HL-60 (cell line): ENCODE measurements at regions not wholly inside any gene's neighbourhood (a gene's known extent, or its start where the extent isn't known, plus 50 kb on each side); places are given as distances from the start of the nearest gene placed in this dataset.

ENCODE experiments used
- DNase-seq, 2 experiments: peaks; one replicate each; pipeline ENCODE4 v3.0.0-alpha.2; 2010 to 2020; ENCODE audit warnings: low read depth in 1 of 2, low spot score in 1 of 2
- H3K27ac ChIP-seq: fragments of 250-450 bp; sonication (Bioruptor Pico); replicated peaks from 2 replicates; pipeline ENCODE4 v1.5.1; 2020; ENCODE audit warnings: mild to moderate bottlenecking, moderate library complexity
- H3K27me3 ChIP-seq: fragments of 250-450 bp; sonication (Bioruptor Pico); 2 replicates; pipeline ENCODE4 v1.5.1; 2021; ENCODE audit warnings: mild to moderate bottlenecking, moderate library complexity; ENCODE audit not compliant: insufficient read depth, poor library complexity, severe bottlenecking
- H3K4me3 ChIP-seq: replicated peaks from 2 replicates; pipeline ENCODE4 v1.5.1; 2011; ENCODE audit warnings: mild to moderate bottlenecking, control low read depth, low read length; ENCODE audit not compliant: insufficient read depth
- CTCF ChIP-seq: IDR thresholded peaks from one replicate; pipeline ENCODE4 v1.5.1; 2011; ENCODE audit warnings: low read length, control low read depth, inconsistent platforms; ENCODE audit not compliant: insufficient read depth
- GABPA ChIP-seq: IDR thresholded peaks from 2 replicates; pipeline ENCODE4 v1.6.1; 2012; ENCODE audit warnings: low read depth
- POLR2AphosphoS5 ChIP-seq: IDR thresholded peaks from 2 replicates; pipeline ENCODE4 v1.6.1; 2012; ENCODE audit warnings: low read depth
- REST ChIP-seq: IDR thresholded peaks from 2 replicates; pipeline ENCODE4 v1.6.1; 2012; ENCODE audit warnings: low read depth; ENCODE audit not compliant: insufficient replicate concordance
- SPI1 ChIP-seq: IDR thresholded peaks from 2 replicates; pipeline ENCODE4 v1.6.1; 2012; ENCODE audit warnings: low read depth, mild to moderate bottlenecking, borderline replicate concordance

GRCh38 chr20:59378396-59378795 is 78.0 kb downstream of the EDN3 start:
- no peak for DNase-seq
- no peak overlapping the region for H3K4me3 ChIP-seq
- H3K27me3 ChIP-seq, result no peaks in the 10 kb centered on the region
- H3K27ac ChIP-seq, result no peak overlapping the region
- TF ChIP-seq GABPA, result no peak
- no peak for TF ChIP-seq REST
- no peak for TF ChIP-seq SPI1
- TF ChIP-seq POLR2AphosphoS5, result no peak
- TF ChIP-seq CTCF, result no peak

- no peak for TF ChIP-seq SPI1
- TF ChIP-seq CTCF, result no peak
- TF ChIP-seq REST, result no peak
- TF ChIP-seq GABPA, result no peak
- TF ChIP-seq POLR2AphosphoS5, result no peak
- Histone ChIP-seq H3K27me3 (no peaks in the 10 kb centered on the region), H3K4me3 (no peak overlapping the region), H3K27ac (no peak overlapping the region)
- no peak for DNase-seq
Observed at GRCh38 chr20:59378966-59379365, 78.6 kb downstream of the EDN3 start.

GRCh38 chr20:59381689-59382088 is 81.3 kb downstream of the EDN3 start:
- Histone ChIP-seq H3K4me3 (no peak overlapping the region), H3K27me3 (no peaks in the 10 kb centered on the region), H3K27ac (no peak overlapping the region)
- DNase-seq, result no peak
- TF ChIP-seq CTCF, result no peak
- no peak for TF ChIP-seq POLR2AphosphoS5
- TF ChIP-seq SPI1, result no peak
- TF ChIP-seq GABPA, result no peak
- no peak for TF ChIP-seq REST
